NOMO-1 (cell line): ENCODE measurements at regions not wholly inside any gene's neighbourhood (a gene's known extent, or its start where the extent isn't known, plus 50 kb on each side); places are given as distances from the start of the nearest gene placed in this dataset.
"Not testable (repeated sequence)": the region's sequence is repeated elsewhere in the genome, so short reads cannot be mapped to it uniquely, and the experiment has no call there.

Experiments
- DNase-seq, 2 experiments: peaks; one replicate each; lab custom pipeline; 2025; ENCODE audit not compliant: unreplicated experiment in 2 of 2; lab: John Stamatoyannopoulos, UW

DNA sequence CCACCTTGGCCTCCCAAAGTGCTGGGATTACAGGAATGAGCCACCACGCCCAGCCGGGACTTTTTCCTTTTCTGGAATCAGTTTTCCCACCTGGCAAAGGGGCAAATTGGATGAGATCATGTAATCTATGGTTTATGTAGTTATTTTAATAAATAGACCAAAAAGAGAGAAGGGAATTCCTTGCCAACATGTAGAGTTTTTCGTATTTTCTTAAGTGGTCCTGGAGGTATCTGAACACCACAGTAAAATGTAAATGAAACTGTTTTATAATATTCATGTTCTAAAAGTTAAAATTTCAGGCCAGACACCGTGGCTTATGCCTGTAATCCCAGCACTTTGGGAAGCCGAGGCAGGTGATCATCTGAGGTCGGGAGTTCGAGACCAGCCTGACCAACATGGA lies 185.1 kb upstream of the ZNF217 start:
- no peak for DNase-seq

DNA sequence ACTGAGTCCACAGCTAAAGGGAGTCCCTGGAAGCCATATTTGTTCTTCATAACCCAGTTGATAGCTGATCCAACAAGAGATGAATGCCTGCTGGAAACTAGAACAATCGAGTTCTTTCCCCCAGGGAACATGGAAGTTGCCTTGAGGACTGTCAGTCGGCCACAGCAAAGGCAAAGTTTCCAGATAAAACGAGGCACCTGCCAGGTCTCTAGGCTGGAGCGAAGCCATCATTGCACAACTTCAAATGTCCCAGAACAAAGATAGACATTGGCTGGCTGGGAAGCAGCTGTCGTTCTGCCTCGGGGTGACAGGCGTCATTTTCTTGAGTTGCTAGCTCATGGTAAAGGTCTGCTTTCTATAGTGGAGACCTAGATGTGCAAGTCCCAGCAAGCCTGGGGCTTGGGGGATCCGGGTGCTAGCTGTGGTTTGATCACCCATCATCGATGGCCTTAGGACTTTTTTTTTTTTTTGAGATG lies 184.4 kb upstream of the ZNF217 start:
- DNase-seq = no peak

DNA sequence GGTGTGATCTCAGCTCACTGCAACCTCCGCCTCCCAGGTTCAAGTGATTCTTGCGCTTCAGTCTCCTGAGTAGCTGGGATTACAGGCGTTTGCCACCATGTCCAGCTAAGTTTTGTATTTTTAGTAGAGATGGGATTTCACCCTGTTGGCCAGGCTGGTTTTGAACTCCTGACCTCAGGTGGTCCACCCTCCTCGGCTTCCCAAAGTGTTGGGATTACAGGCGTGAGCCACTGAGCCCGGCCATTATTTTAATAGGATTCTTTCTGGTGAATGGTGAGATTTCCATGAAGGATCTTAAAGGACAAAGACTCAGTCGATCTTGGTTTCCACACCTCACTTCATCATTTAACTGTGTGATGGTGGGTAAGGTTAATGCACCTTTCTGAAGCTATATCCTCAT lies 183.8 kb upstream of the ZNF217 start:
- DNase-seq = not testable (repeated sequence)

DNA sequence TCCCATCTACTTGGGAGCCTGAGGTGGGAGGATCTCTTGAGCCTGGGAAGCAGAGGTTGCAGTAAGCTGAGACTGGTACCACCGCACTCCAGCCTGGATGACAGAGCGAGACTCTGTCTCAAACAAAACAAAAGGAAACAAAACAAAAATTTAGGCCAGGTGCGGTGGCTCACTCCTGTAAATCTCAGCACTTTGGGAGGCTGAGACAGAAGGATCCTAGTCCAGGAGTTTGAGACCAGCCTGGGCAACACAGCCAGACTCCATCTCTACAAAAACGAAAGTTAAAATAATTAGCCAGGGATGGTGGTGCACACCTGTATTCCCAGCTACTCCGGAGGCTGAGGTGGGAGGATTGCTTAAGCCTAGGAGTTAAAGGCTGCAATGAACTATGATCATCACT lies 183.2 kb upstream of the ZNF217 start:
- no peak for DNase-seq

DNA sequence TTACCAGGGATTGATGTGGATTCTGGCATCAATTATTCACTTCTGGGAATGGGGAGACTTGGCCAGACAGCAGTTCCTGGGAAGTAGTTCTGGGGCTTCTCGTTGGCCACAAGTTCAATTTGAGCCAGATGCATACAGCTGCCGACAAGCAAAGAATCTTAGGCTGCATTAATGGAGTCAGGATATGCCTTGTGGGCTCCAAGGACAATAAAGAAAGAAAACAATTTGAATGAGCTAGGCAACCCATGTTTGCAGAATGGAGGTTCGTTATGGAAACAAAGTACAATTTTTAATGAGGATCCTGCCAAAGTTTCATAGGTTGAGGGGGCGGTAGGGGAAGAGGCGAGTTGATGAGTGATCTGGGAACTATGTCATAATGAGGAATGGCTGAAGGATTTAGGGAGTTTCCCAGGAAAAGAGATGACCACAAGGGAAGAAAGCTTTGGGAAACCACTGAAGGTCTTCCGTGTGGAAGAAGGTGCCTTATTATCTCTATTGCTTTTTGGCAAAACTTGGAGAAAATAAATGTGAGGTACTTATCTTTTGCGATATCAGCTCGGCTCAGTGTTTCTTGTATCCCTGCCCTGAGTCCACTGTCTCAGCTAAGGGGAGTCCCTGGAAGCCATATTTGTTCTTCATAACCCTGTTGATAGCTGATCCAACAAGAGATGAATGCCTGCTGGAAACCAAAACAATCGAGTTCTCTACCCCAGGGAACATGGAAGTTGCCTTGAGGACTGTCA lies 181.0 kb upstream of the ZNF217 start:
- DNase-seq = no peak

- DNase-seq = no peak
Observed at GRCh38 chr20:53773792-53774401, 180.3 kb upstream of the ZNF217 start.

DNA sequence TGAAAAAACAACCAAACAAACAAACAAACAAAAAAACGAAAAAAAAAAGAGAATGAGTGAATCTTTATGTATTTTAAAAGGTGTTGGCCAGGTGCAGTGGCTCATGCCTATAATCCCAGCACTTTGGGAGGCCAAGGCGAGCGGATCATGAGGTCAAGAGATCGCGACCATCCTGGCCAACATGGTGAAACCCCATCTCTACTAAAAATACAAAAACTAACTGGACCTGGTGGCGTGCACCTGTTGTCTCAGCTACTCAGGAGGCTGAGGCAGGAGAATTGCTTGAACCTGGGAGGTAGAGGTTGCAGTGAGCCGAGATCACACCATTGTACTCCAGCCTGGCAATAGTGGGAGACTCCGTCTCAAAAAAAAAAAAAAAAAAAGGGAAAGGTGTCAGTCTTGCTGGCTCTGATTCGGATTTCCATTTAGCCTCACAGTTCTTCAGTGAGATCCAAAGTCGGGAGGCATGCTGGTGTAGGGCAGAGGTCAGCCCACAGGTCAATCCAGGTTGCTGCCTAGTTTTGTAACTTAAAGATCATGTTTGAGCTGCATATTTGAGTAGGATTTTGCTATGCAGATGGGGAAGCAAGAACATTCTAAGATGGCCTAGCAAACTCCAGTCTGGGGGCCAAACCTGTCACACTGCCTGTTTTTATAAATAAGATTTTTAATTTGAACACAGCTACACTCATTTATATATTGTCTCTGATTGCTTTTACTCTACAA lies 179.6 kb upstream of the ZNF217 start:
- not testable (repeated sequence) for DNase-seq

DNA sequence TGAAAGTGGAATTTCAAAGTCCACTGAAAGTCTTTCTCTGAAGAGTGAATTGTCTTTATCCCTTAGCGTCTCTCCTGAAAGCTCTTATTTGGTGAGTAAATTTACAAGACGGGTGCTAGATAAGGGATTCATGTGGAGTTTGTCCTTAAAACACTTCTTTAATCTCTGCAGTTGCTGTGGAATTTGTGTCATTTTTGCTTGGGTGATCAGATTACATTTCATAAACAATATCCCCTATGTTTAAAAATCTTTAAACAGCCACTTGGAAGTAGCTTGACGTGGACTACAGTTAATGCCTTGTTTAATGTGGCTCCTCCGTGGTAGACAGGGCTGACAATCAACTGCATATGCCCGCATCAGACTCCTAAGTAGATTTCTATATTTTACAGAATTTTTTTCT lies 175.4 kb upstream of the ZNF217 start:
- DNase-seq = no peak

- DNase-seq = no peak
Observed at GRCh38 chr20:53768329-53768728, 174.7 kb upstream of the ZNF217 start.

DNA sequence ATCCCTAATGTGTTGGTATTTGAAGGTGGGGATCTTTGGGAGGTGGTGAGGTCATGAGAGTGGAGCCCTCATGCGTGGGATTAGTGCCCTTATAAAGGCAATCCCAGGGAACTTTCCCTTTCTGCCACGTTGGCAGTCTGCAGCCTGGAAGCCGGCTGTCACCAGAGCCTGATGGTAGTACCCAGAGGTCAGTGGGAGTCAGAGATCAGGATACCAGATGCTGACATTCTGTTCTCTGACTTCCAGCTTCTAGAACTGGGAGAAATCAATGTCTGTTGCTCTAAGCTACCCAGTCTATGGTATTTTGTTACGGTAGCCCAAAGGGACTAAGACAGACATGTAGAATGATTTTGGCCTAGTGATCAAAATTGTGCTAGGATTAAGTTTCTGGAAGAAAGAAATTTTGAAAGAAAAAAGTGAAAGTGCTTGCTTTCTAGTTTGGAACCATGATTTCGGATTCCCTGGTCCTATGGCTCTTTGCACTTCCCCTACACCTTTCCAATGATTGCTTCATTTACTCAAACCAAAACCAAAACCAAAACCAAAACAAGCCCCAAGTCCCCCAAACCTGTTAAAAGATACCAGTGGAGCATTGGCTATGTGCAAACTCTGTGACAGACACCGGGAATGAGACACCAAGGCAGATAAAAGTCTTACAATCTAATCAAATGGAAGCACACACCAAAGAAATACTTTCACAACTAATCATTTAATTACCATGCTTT lies 173.7 kb upstream of the ZNF217 start:
- DNase-seq = no peak

GRCh38 chr20:53764415-53764800 lies 170.8 kb upstream of the ZNF217 start:
- no peak for DNase-seq

- DNase-seq = no peak
Observed at GRCh38 chr20:53763707-53764414, 170.2 kb upstream of the ZNF217 start.

DNA sequence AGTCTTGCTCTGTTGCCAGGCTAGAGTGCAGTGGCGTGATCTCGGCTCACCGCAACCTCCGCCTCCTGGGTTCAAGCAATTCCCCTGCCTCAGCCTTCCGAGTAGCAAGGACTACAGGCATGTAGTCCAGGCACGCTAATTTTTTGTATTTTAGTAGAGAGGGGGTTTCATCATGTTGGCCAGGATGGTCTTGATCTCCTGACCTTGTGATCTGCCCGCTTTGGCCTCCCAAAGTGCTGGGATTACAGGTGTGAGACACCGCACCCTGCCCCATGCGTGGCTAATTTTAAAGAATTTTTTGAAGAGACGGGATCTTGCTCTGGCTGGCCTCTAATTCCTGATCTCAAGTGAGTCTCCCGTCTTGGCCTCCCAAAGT lies 168.8 kb upstream of the ZNF217 start:
- not testable (repeated sequence) for DNase-seq

DNA sequence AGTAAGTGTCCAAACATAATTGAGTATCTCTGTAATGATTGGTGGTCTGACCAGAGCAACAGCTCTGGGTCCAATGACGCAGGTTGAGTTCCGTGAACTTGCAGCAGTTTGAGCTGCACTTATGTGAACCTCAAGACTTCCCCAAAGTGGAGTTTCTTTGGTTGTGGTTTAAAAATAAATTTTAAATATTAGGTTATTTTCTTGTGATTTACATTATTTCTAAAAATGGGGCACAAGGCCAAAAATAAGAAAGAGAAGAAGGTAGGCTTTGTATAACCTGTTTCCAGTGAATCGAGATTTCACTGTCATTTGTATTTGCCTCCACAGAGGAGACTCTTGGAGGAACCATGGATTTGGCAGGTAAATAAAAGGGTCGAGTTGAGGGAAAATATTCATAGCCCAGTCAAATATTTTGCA lies 166.4 kb upstream of the ZNF217 start:
- DNase-seq = peak; percentile 41 to 86

- no peak for DNase-seq
Observed at GRCh38 chr20:53757472-53757913, 163.9 kb upstream of the ZNF217 start.

DNA sequence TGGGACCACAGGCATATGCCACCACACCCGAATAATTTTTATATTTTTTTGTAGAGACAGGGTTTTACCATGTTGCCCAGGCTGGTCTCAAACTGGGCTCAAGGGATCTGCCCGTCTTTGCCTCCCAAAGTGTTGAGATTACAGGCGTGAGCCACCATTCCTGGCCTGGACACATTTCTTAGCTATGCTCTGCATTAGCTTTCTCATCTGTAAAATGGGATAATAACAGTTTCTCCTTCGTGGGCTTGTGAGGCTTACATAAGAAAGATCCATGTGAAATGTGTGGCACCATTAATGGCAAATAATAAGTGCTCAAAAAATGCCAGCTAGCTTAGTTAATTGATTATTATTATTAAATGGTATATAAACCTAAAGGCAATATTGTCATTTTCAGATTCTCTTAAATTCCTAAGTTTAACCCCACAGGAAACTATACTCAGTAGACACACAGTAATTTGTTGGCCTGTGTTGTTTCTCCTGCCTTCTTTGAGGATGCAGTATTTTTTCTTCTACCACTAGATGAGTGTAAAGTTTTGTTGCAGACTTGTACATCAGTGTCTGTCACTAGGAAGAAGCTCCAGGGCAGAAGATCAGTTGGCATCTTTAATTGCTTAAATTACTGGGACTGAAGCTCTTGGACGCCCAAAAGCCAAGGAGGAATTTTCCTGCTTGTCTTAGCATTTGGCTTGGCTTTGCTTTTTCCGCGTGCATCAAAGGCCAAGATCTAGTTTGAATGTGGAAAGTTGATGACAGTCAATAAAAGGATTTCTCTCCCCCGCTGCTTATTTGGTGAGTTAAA lies 162.3 kb upstream of the ZNF217 start:
- DNase-seq = no peak

DNA sequence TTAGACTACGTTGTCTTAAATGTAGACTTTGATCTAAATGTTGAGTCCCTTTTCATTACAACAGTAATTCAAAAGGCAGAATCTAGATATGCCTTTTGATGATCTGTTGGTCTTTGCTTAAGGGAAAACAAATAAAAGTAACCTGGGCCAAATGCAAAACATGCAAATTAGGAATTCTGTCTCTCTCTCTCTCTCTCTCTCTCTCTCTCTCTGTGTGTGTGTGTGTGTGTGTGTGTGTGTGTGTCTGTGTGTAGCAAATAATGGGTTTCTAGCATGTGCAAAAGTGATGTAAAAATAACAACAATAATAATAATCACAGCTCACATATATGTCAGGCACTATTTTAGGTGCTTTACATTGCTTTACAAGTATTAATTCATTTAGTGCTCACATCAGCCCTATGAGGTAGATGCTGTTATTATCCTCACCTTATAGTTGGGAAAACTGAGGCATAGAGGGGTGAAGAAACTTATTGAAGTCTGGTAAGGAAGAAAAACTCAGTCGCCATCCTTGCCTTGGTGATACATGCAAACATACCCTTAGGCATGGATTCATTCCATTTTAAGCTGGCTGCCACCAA lies 160.3 kb upstream of the ZNF217 start:
- DNase-seq = no peak

DNA sequence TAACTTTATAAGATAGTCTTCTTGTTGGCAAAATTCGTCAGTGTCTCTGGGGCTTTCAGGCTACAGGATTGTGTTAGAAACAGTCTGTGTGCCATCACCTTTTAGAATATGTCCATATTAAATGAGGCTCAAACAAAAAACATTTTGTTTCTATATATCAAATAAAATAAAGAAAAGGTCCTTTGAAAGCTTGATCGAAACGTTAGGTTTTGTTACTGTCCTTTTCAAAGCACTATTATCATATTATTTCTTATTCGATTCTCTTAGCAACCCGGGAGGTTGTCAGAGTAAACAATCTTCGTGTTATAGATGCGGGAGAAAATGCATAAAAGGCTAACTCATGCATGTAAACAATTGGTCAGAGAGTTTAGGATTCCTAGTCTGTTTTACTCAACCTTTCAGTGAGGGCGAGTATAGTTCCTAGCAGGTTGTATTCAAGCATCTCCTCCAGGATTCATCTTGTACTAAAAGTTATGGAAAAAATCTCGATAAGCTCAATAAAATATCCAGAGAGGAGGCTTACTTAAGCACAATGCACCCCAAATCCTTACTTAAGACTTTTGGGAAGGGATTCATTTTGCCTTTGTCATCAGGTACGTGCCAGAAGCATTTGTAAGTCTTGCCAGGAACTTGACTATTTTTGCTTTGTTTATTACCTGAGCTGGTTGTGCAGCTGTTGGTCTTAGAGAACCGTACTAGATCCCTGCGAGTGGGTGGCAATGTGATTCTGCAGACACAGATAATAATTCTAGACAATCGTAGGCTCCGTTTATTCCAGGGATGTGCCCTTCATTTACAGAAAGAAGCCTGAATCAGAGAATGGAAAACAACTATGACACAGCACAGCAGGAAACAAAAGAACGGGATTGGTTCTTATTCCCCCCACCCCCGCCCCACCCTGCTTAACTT lies 159.6 kb upstream of the ZNF217 start:
- DNase-seq = no peak
